ENCODE measurements at regions not wholly inside any gene's neighbourhood (a gene's known extent, or its start where the extent isn't known, plus 50 kb on each side); places are given as distances from the start of the nearest gene placed in this dataset.

DNA sequence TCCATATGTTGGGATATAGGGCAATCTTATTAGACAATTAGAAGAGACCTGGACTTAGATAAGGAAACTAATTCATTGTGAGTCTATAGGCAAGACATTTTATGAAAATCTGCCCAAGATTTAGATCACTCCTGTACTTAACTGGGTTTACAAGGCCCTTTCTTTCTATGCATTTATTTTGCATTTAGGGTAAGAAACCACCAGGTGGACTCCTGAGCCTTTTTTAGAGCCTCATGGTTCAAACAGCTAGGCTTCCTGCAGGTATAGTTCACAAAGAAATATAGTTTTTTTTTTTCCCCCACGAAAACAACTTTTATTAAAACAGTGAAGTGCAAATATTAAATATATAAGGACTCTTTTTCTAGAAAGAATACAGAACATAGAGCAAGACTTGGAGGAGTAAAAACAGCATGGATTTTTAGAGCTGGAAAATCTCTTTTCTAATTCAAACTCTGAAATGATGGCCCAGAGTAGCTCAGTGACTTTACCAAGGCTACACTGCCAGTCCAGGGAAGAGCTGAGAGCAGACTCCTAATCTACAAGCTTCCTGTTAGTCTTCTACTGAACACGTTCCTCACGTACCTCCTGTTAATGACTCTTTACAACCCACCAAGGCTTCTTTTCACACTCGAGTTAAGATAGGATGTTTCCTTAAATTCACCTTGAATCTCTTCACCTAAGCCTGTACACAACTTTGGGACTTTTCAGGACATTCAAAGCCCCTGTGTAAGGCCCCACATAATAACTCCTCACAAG, 400.9 kb upstream of the ATP11B start:
- intact Hi-C loops (cut with micrococcal nuclease; ENCODE audit: unreplicated experiment), result loop anchor here (2.0 to 5.0 kb wide), 2 partner anchors 95 to 226 kb away; no protein-coding TSS in a partner anchor
- Histone ChIP-seq H3K4me3 (ENCODE audit: low read depth, low read length) (no peak overlapping the region), H3K9me3 (no peaks in the 10 kb centered on the region), H3K36me3 (ENCODE audit: control insufficient read depth, insufficient read depth, low read length) (no peaks in the 10 kb centered on the region), H3K27me3 (replicated peaks; ENCODE audit: control insufficient read depth, insufficient read depth, low read length) (no peaks in the 10 kb centered on the region), H3K4me1 (peaks cover 16% of the 10 kb centered on the region)
- POLR2A ChIA-PET, result no interaction called here
- Mint-ChIP-seq H3K4me1 (ENCODE audit: low read depth, unreplicated experiment) (peaks cover 24% of the 10 kb centered on the region), H3K4me3 (ENCODE audit: unreplicated experiment) (no peak overlapping the region), H3K27ac (ENCODE audit: unreplicated experiment) (no peak overlapping the region), H3K27me3 (ENCODE audit: insufficient read depth, unreplicated experiment) (no peaks in the 10 kb centered on the region), H3K36me3 (ENCODE audit: insufficient read depth, unreplicated experiment) (no peaks in the 10 kb centered on the region), H3K9me3 (ENCODE audit: unreplicated experiment) (no peaks in the 10 kb centered on the region)
- no TSS peak for BruUV-seq (replicated peaks)
- CTCF ChIA-PET, result interaction anchor here (0.6 to 0.9 kb wide), 2 partner anchors 94 to 180 kb away, joined by 3 to 5 read pairs; no protein-coding TSS in a partner anchor
- DNase-seq, result no peak
- TF ChIP-seq, protein P1, sequence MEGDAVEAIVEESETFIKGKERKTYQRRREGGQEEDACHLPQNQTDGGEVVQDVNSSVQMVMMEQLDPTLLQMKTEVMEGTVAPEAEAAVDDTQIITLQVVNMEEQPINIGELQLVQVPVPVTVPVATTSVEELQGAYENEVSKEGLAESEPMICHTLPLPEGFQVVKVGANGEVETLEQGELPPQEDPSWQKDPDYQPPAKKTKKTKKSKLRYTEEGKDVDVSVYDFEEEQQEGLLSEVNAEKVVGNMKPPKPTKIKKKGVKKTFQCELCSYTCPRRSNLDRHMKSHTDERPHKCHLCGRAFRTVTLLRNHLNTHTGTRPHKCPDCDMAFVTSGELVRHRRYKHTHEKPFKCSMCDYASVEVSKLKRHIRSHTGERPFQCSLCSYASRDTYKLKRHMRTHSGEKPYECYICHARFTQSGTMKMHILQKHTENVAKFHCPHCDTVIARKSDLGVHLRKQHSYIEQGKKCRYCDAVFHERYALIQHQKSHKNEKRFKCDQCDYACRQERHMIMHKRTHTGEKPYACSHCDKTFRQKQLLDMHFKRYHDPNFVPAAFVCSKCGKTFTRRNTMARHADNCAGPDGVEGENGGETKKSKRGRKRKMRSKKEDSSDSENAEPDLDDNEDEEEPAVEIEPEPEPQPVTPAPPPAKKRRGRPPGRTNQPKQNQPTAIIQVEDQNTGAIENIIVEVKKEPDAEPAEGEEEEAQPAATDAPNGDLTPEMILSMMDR (IDR thresholded peaks at IDR 0.05; ENCODE audit: insufficient read depth in 1 of 2, low read depth in 1 of 2, low read length in 1 of 2, severe bottlenecking in 1 of 2, unreplicated experiment in 1 of 2), result no peak

DNA sequence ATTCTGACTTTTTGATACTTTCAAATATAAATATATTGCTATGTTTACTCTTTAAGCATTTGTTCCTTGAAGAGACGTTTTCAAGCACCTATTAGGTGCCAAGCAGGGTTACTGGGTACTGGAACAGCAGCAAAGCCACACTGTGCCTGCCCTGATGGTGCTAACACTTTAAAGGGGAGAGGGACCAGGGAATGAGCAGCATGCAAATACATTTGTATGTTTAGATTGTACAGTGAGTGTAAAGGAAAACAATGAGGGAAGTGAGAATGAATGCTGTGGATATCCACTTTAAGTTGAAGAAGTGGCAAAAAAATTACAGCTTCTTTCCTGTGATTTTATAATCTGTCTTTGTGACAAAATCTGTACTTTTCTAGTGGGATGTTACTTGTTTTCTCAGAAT, 400.2 kb upstream of the ATP11B start:
- no peak overlapping the region for H3K4me3 ChIP-seq (ENCODE audit: low read depth, low read length)
- no TSS peak for BruUV-seq (replicated peaks)
- no peaks in the 10 kb centered on the region for H3K9me3 ChIP-seq
- peaks cover 16% of the 10 kb centered on the region for H3K4me1 ChIP-seq
- no peaks in the 10 kb centered on the region for H3K36me3 ChIP-seq (ENCODE audit: control insufficient read depth, insufficient read depth, low read length)
- H3K9me3 Mint-ChIP-seq (ENCODE audit: unreplicated experiment), result no peaks in the 10 kb centered on the region
- H3K27me3 Mint-ChIP-seq (ENCODE audit: insufficient read depth, unreplicated experiment), result no peaks in the 10 kb centered on the region
- no peaks in the 10 kb centered on the region for H3K27me3 ChIP-seq (replicated peaks; ENCODE audit: control insufficient read depth, insufficient read depth, low read length)
- DNase-seq, result no peak
- intact Hi-C loops (cut with micrococcal nuclease; ENCODE audit: unreplicated experiment), result loop anchor here (2.0 to 5.0 kb wide), 2 partner anchors 94 to 226 kb away; no protein-coding TSS in a partner anchor
- CTCF ChIA-PET, result no interaction called here
- POLR2A ChIA-PET, result no interaction called here
- H3K4me1 Mint-ChIP-seq (ENCODE audit: low read depth, unreplicated experiment), result peaks cover 24% of the 10 kb centered on the region
- H3K4me3 Mint-ChIP-seq (ENCODE audit: unreplicated experiment), result no peak overlapping the region
- no peak overlapping the region for H3K27ac Mint-ChIP-seq (ENCODE audit: unreplicated experiment)
- TF ChIP-seq, protein P1 (IDR thresholded peaks at IDR 0.05; ENCODE audit: insufficient read depth in 1 of 2, low read depth in 1 of 2, low read length in 1 of 2, severe bottlenecking in 1 of 2, unreplicated experiment in 1 of 2), result no peak
- H3K36me3 Mint-ChIP-seq (ENCODE audit: insufficient read depth, unreplicated experiment), result no peaks in the 10 kb centered on the region

DNA sequence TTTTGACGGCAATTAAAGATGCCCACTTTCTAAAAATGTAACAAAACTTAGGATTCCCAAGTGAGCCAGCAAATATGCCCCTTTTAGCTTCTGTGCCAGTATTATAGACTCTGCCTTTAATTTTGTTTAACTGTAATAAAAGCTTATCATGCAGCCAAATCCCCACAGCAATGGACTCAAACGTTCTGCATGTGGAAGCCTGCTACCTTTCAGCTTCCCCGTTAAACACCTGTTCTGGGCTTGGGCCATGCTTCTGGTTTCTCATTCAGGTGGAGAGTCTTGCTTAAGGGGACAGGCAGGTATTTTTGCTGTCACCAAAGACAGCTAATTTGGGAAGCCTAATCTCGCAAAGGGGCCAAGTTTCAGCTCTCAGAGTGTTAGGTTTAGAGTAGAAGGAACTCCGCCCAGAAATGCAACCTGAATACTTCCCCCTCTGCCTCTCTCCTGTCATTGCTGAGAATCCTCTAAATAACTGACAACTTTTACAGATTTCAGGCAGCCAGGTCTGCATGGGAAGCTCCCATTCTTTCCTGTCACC, 399.4 kb upstream of the ATP11B start:
- DNase-seq, result no peak
- no peak overlapping the region for H3K4me3 Mint-ChIP-seq (ENCODE audit: unreplicated experiment)
- BruUV-seq (replicated peaks), result no TSS peak
- Histone ChIP-seq H3K27me3 (replicated peaks; ENCODE audit: control insufficient read depth, insufficient read depth, low read length) (no peaks in the 10 kb centered on the region), H3K36me3 (ENCODE audit: control insufficient read depth, insufficient read depth, low read length) (no peaks in the 10 kb centered on the region), H3K9me3 (no peaks in the 10 kb centered on the region), H3K4me3 (ENCODE audit: low read depth, low read length) (no peak overlapping the region), H3K4me1 (peaks cover 13% of the 10 kb centered on the region)
- H3K4me1 Mint-ChIP-seq (ENCODE audit: low read depth, unreplicated experiment), result peaks cover 22% of the 10 kb centered on the region
- CTCF ChIA-PET, result no interaction called here
- TF ChIP-seq, protein P1 (IDR thresholded peaks at IDR 0.05; ENCODE audit: insufficient read depth in 1 of 2, low read depth in 1 of 2, low read length in 1 of 2, severe bottlenecking in 1 of 2, unreplicated experiment in 1 of 2), result no peak
- H3K36me3 Mint-ChIP-seq (ENCODE audit: insufficient read depth, unreplicated experiment), result no peaks in the 10 kb centered on the region
- no peaks in the 10 kb centered on the region for H3K27me3 Mint-ChIP-seq (ENCODE audit: insufficient read depth, unreplicated experiment)
- no peaks in the 10 kb centered on the region for H3K9me3 Mint-ChIP-seq (ENCODE audit: unreplicated experiment)
- no peak overlapping the region for H3K27ac Mint-ChIP-seq (ENCODE audit: unreplicated experiment)
- intact Hi-C loops (cut with micrococcal nuclease; ENCODE audit: unreplicated experiment), result loop anchor here (2.0 to 5.0 kb wide), 2 partner anchors 93 to 225 kb away; no protein-coding TSS in a partner anchor
- POLR2A ChIA-PET, result no interaction called here
